ENCODE measurements at regions not wholly inside any gene's neighbourhood (a gene's known extent, or its start where the extent isn't known, plus 50 kb on each side); places are given as distances from the start of the nearest gene placed in this dataset.

GRCh38 chr14:83826838-83827237 lies 1703.1 kb upstream of the FLRT2 start:
- no peak for DNase-seq
- Mint-ChIP-seq H3K4me3 (no peak overlapping the region), H3K4me1 (no peaks in the 10 kb centered on the region), H3K27ac (no peak overlapping the region), H3K27me3 (no peaks in the 10 kb centered on the region), H3K9me3 (peaks cover 4 to 28% (median 6%) of the 10 kb centered on the region in 7 donors), H3K36me3 (no peaks in the 10 kb centered on the region)
- no peak for ATAC-seq (ENCODE audit: low read depth in 2 of 2)
- Histone ChIP-seq H3K9me3 (ENCODE audit: control insufficient read depth in 2 of 2, low read length in 2 of 2) (peaks cover 3 to 4% of the 10 kb centered on the region in 2 experiments), H3K4me1 (ENCODE audit: control insufficient read depth, insufficient read depth, low read length, poor library complexity, severe bottlenecking) (no peaks in the 10 kb centered on the region), H3K27ac (ENCODE audit: insufficient read depth, low read length, poor library complexity, severe bottlenecking) (no peak overlapping the region), H3K27me3 (ENCODE audit: control insufficient read depth, insufficient read depth, low read length) (no peaks in the 10 kb centered on the region), H3K4me3 (ENCODE audit: low read depth, low read length) (no peak overlapping the region), H3K36me3 (ENCODE audit: control insufficient read depth, insufficient read depth, low read length) (no peaks in the 10 kb centered on the region)

DNA sequence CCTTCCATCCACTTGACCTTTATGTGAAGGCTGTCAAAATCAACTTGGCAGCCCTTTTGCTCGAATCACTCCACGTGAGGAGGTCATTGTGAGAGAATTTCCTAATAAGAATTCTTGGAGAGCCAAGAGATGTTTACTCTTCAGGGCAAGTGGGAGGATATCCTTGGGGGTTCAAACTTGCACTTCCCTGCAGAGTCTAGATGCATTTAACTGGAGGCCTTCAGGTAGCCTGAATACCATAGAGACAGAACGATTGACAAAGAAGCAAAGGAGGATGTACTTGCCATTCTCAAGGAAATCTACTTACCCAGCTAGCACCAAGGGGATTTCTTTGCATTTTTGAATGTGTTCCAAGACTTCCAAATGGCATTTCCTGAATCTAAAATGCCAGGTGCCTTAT lies 1702.6 kb upstream of the FLRT2 start:
- no peak for ATAC-seq (ENCODE audit: low read depth in 2 of 2)
- peaks cover 3 to 8% of the 10 kb centered on the region in 2 experiments for H3K9me3 ChIP-seq (ENCODE audit: control insufficient read depth in 2 of 2, low read length in 2 of 2)
- Mint-ChIP-seq H3K36me3 (no peaks in the 10 kb centered on the region), H3K27ac (no peak overlapping the region), H3K27me3 (no peaks in the 10 kb centered on the region), H3K4me1 (no peaks in the 10 kb centered on the region), H3K9me3 (peaks cover 4 to 27% (median 6%) of the 10 kb centered on the region in 7 donors), H3K4me3 (no peak overlapping the region)
- H3K27ac ChIP-seq (ENCODE audit: insufficient read depth, low read length, poor library complexity, severe bottlenecking) = no peak overlapping the region
- H3K27me3 ChIP-seq (ENCODE audit: control insufficient read depth, insufficient read depth, low read length) = no peaks in the 10 kb centered on the region
- DNase-seq = no peak
- no peak overlapping the region for H3K4me3 ChIP-seq (ENCODE audit: low read depth, low read length)
- no peaks in the 10 kb centered on the region for H3K36me3 ChIP-seq (ENCODE audit: control insufficient read depth, insufficient read depth, low read length)
- no peaks in the 10 kb centered on the region for H3K4me1 ChIP-seq (ENCODE audit: control insufficient read depth, insufficient read depth, low read length, poor library complexity, severe bottlenecking)

DNA sequence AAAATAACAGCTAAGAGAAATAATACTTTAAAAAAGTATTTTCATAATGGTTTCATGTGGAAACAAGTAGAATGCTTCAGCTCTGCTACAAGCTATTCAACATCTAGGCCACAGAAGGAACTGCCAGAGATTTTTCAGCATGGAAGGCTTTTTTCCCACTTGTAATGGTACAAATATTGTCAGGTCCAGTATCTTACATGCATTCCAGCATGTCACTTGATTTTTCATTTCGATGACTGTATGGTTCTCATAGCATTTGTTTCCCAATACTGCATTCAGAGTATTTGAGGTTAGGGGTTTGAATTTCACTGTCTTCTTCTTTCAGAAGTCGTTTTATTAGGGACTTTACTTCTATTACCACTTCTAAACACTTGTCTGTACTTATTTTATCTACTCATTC lies 1701.5 kb upstream of the FLRT2 start:
- H3K4me3 Mint-ChIP-seq = no peak overlapping the region
- no peaks in the 10 kb centered on the region for H3K27me3 Mint-ChIP-seq
- ATAC-seq (ENCODE audit: low read depth in 2 of 2) = no peak
- H3K4me3 ChIP-seq (ENCODE audit: low read depth, low read length) = no peak overlapping the region
- H3K27me3 ChIP-seq (ENCODE audit: control insufficient read depth, insufficient read depth, low read length) = no peaks in the 10 kb centered on the region
- H3K36me3 Mint-ChIP-seq = no peaks in the 10 kb centered on the region
- H3K4me1 Mint-ChIP-seq = no peaks in the 10 kb centered on the region
- peaks cover 2 to 26% (median 6%) of the 10 kb centered on the region in 7 donors for H3K9me3 Mint-ChIP-seq
- no peak overlapping the region for H3K27ac Mint-ChIP-seq
- H3K4me1 ChIP-seq (ENCODE audit: control insufficient read depth, insufficient read depth, low read length, poor library complexity, severe bottlenecking) = no peaks in the 10 kb centered on the region
- H3K36me3 ChIP-seq (ENCODE audit: control insufficient read depth, insufficient read depth, low read length) = no peaks in the 10 kb centered on the region
- H3K9me3 ChIP-seq (ENCODE audit: control insufficient read depth in 2 of 2, low read length in 2 of 2) = peaks cover 0 to 8% of the 10 kb centered on the region in 2 experiments
- no peak overlapping the region for H3K27ac ChIP-seq (ENCODE audit: insufficient read depth, low read length, poor library complexity, severe bottlenecking)
- no peak for DNase-seq

- no peaks in the 10 kb centered on the region for H3K4me1 ChIP-seq (ENCODE audit: control insufficient read depth, insufficient read depth, low read length, poor library complexity, severe bottlenecking)
- no peaks in the 10 kb centered on the region for H3K36me3 Mint-ChIP-seq
- H3K4me1 Mint-ChIP-seq = no peaks in the 10 kb centered on the region
These were observed 1699.6 kb upstream of the FLRT2 start for GRCh38 chr14:83830316-83830715.

DNA sequence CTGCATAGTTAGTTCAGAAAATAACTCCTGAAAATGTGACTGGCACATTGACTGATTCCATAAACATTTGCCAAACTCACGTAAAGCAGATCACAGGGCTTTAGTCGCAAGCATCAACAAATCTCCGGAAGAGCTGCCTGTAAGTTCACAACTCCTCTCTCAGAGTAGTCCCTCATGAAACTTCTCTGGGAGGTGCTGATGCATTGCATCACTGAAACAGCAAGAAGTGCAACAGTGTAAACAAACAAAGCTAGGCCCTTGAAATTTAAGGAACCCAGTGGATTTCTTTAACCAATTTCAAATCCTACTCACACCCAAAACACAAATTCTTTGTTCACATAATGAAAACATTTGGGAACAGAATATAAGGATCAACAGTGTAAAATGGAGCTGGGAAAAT lies 1691.7 kb upstream of the FLRT2 start:
- no peak for DNase-seq
- H3K36me3 Mint-ChIP-seq = no peaks in the 10 kb centered on the region
- peaks cover 0 to 27% (median 6%) of the 10 kb centered on the region in 7 donors for H3K9me3 Mint-ChIP-seq
- Histone ChIP-seq H3K4me1 (ENCODE audit: control insufficient read depth, insufficient read depth, low read length, poor library complexity, severe bottlenecking) (no peaks in the 10 kb centered on the region), H3K27me3 (ENCODE audit: control insufficient read depth, insufficient read depth, low read length) (no peaks in the 10 kb centered on the region), H3K4me3 (ENCODE audit: low read depth, low read length) (no peak overlapping the region), H3K36me3 (ENCODE audit: control insufficient read depth, insufficient read depth, low read length) (no peaks in the 10 kb centered on the region), H3K9me3 (ENCODE audit: control insufficient read depth in 2 of 2, low read length in 2 of 2) (peaks cover 3 to 6% of the 10 kb centered on the region in 2 experiments), H3K27ac (ENCODE audit: insufficient read depth, low read length, poor library complexity, severe bottlenecking) (no peak overlapping the region)
- no peak overlapping the region for H3K27ac Mint-ChIP-seq
- no peak for ATAC-seq (ENCODE audit: low read depth in 2 of 2)
- no peak overlapping the region for H3K4me3 Mint-ChIP-seq
- no peaks in the 10 kb centered on the region for H3K4me1 Mint-ChIP-seq
- no peaks in the 10 kb centered on the region for H3K27me3 Mint-ChIP-seq

More at GRCh38 chr14:83830316-83830715, 1699.6 kb upstream of the FLRT2 start:
- no peak for DNase-seq
- Histone ChIP-seq H3K36me3 (ENCODE audit: control insufficient read depth, insufficient read depth, low read length) (no peaks in the 10 kb centered on the region), H3K9me3 (ENCODE audit: control insufficient read depth in 2 of 2, low read length in 2 of 2) (peaks cover 3 to 5% of the 10 kb centered on the region in 2 experiments), H3K4me3 (ENCODE audit: low read depth, low read length) (no peak overlapping the region), H3K27ac (ENCODE audit: insufficient read depth, low read length, poor library complexity, severe bottlenecking) (no peak overlapping the region), H3K27me3 (ENCODE audit: control insufficient read depth, insufficient read depth, low read length) (no peaks in the 10 kb centered on the region)
- peaks cover 0 to 23% (median 3%) of the 10 kb centered on the region in 7 donors for H3K9me3 Mint-ChIP-seq
- no peak overlapping the region for H3K27ac Mint-ChIP-seq
- no peaks in the 10 kb centered on the region for H3K27me3 Mint-ChIP-seq
- no peak for ATAC-seq (ENCODE audit: low read depth in 2 of 2)
- no peak overlapping the region for H3K4me3 Mint-ChIP-seq

GRCh38 chr14:83842547-83842946 lies 1687.4 kb upstream of the FLRT2 start:
- Histone ChIP-seq H3K9me3 (ENCODE audit: control insufficient read depth in 2 of 2, low read length in 2 of 2) (peaks cover 0 to 10% of the 10 kb centered on the region in 2 experiments), H3K27me3 (ENCODE audit: control insufficient read depth, insufficient read depth, low read length) (no peaks in the 10 kb centered on the region), H3K4me1 (ENCODE audit: control insufficient read depth, insufficient read depth, low read length, poor library complexity, severe bottlenecking) (no peaks in the 10 kb centered on the region), H3K36me3 (ENCODE audit: control insufficient read depth, insufficient read depth, low read length) (no peaks in the 10 kb centered on the region), H3K27ac (ENCODE audit: insufficient read depth, low read length, poor library complexity, severe bottlenecking) (no peak overlapping the region), H3K4me3 (ENCODE audit: low read depth, low read length) (no peak overlapping the region)
- H3K27me3 Mint-ChIP-seq = no peaks in the 10 kb centered on the region
- ATAC-seq (ENCODE audit: low read depth in 2 of 2) (no peak), DNase-seq (no peak)
- peaks cover 3 to 42% (median 6%) of the 10 kb centered on the region in 7 donors for H3K9me3 Mint-ChIP-seq
- H3K4me1 Mint-ChIP-seq = no peaks in the 10 kb centered on the region
- H3K36me3 Mint-ChIP-seq = no peaks in the 10 kb centered on the region
- no peak overlapping the region for H3K27ac Mint-ChIP-seq
- H3K4me3 Mint-ChIP-seq = no peak overlapping the region

- no peak for DNase-seq
These were observed 1682.8 kb upstream of the FLRT2 start for GRCh38 chr14:83847102-83847501.

DNA sequence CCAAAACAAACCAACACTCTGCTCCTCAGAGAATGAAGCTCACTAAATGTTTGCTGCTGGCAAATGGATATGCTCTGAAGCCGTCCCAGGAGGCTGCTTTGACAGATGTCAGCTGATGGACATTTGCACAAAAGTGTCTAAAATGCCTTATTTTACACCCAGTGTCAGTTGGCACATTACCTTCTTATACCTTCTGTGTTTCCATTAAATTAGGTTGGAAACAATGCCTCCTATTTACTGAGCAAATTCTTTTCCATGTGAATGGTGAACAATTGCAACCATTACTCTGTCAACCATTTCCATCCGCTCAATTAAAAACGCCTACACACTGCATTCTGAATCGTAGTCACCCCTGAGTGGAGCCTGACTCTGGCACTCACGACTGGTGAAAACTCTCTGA lies 1679.9 kb upstream of the FLRT2 start:
- no peak overlapping the region for H3K4me3 Mint-ChIP-seq
- no peaks in the 10 kb centered on the region for H3K27me3 Mint-ChIP-seq
- Histone ChIP-seq H3K36me3 (ENCODE audit: control insufficient read depth, insufficient read depth, low read length) (no peaks in the 10 kb centered on the region), H3K27ac (ENCODE audit: insufficient read depth, low read length, poor library complexity, severe bottlenecking) (no peak overlapping the region), H3K4me1 (ENCODE audit: control insufficient read depth, insufficient read depth, low read length, poor library complexity, severe bottlenecking) (no peaks in the 10 kb centered on the region), H3K9me3 (ENCODE audit: control insufficient read depth in 2 of 2, low read length in 2 of 2) (peaks cover 0 to 12% of the 10 kb centered on the region in 2 experiments), H3K4me3 (ENCODE audit: low read depth, low read length) (no peak overlapping the region), H3K27me3 (ENCODE audit: control insufficient read depth, insufficient read depth, low read length) (no peaks in the 10 kb centered on the region)
- no peak overlapping the region for H3K27ac Mint-ChIP-seq
- no peaks in the 10 kb centered on the region for H3K36me3 Mint-ChIP-seq
- DNase-seq (no peak), ATAC-seq (ENCODE audit: low read depth in 2 of 2) (no peak)
- H3K9me3 Mint-ChIP-seq = peaks cover 2 to 23% (median 8%) of the 10 kb centered on the region in 7 donors
- H3K4me1 Mint-ChIP-seq = no peaks in the 10 kb centered on the region

More at GRCh38 chr14:83847102-83847501, 1682.8 kb upstream of the FLRT2 start:
- Histone ChIP-seq H3K9me3 (ENCODE audit: control insufficient read depth in 2 of 2, low read length in 2 of 2) (peaks cover 0 to 8% of the 10 kb centered on the region in 2 experiments), H3K27ac (ENCODE audit: insufficient read depth, low read length, poor library complexity, severe bottlenecking) (no peak overlapping the region), H3K4me1 (ENCODE audit: control insufficient read depth, insufficient read depth, low read length, poor library complexity, severe bottlenecking) (no peaks in the 10 kb centered on the region), H3K4me3 (ENCODE audit: low read depth, low read length) (no peak overlapping the region), H3K36me3 (ENCODE audit: control insufficient read depth, insufficient read depth, low read length) (no peaks in the 10 kb centered on the region), H3K27me3 (ENCODE audit: control insufficient read depth, insufficient read depth, low read length) (no peaks in the 10 kb centered on the region)
- no peaks in the 10 kb centered on the region for H3K27me3 Mint-ChIP-seq
- no peaks in the 10 kb centered on the region for H3K4me1 Mint-ChIP-seq
- no peak overlapping the region for H3K4me3 Mint-ChIP-seq
- no peak overlapping the region for H3K27ac Mint-ChIP-seq
- ATAC-seq (ENCODE audit: low read depth in 2 of 2) = no peak
- peaks cover 0 to 24% (median 7%) of the 10 kb centered on the region in 7 donors for H3K9me3 Mint-ChIP-seq
- no peaks in the 10 kb centered on the region for H3K36me3 Mint-ChIP-seq
